Upper lobe of right lung (tissue), 1 donor: ENCODE measurements at regions not wholly inside any gene's neighbourhood (a gene's known extent, or its start where the extent isn't known, plus 50 kb on each side); places are given as distances from the start of the nearest gene placed in this dataset.

ENCODE experiments used
- ATAC-seq: fragments of 200-7000 bp; cut with Tn5 transposase; one replicate; pipeline ENCODE4 v1.9.1; 2020; ENCODE audit warnings: mild to moderate bottlenecking, moderate library complexity
- DNase-seq: peaks from one replicate; pipeline ENCODE4 v3.0.0-alpha.2; 2020
- H3K27ac ChIP-seq: fragments of 200-600 bp; one replicate; pipeline ENCODE4 v1.8.0; 2022
- H3K27me3 ChIP-seq: fragments of 200-600 bp; one replicate; pipeline ENCODE4 v1.8.0; 2022; ENCODE audit warnings: mild to moderate bottlenecking
- H3K36me3 ChIP-seq: fragments of 200-600 bp; one replicate; pipeline ENCODE4 v1.8.0; 2022
- H3K4me1 ChIP-seq: fragments of 200-600 bp; one replicate; pipeline ENCODE4 v1.8.0; 2022
- H3K4me3 ChIP-seq: fragments of 200-600 bp; one replicate; pipeline ENCODE4 v1.8.0; 2022; ENCODE audit warnings: mild to moderate bottlenecking
- H3K9me3 ChIP-seq: fragments of 200-600 bp; one replicate; pipeline ENCODE4 v1.8.0; 2022
- intact Hi-C: fragments of 100-400 bp; cut with DNase I; formaldehyde crosslinking; loops from one replicate; pipeline ENCODE4 v1.11.0; 2022
- TF ChIP-seq, protein P1 (sequence below): fragments of 200-600 bp; IDR thresholded peaks from one replicate; pipeline ENCODE4 v1.8.0; 2022; ENCODE audit warnings: antibody characterized with exemption
- donor health status: DM: no; HTN: yes; CAD: no; lungs with severe emphysema.

DNA sequence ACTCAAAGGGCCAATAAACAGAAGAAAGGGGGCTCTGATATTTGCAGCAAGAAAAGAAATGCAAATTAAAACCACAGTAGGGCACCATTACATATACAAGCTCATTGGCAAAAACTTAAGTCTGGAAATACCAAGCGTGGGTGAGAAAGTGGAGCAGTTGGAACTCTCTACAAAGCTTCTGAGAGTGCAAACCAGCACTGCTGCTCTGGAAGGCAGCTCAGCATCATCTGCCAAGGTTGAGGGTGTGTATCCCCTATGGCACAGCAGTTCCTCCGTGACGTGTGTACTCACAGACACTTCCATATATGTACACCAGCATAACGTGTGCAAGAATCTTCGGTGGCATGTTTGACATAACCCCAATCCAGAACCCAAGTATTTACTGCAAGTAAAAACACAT lies 271.0 kb upstream of the ATP10A start:
- ATAC-seq (no peak), DNase-seq (no peak)
- TF ChIP-seq, protein P1, sequence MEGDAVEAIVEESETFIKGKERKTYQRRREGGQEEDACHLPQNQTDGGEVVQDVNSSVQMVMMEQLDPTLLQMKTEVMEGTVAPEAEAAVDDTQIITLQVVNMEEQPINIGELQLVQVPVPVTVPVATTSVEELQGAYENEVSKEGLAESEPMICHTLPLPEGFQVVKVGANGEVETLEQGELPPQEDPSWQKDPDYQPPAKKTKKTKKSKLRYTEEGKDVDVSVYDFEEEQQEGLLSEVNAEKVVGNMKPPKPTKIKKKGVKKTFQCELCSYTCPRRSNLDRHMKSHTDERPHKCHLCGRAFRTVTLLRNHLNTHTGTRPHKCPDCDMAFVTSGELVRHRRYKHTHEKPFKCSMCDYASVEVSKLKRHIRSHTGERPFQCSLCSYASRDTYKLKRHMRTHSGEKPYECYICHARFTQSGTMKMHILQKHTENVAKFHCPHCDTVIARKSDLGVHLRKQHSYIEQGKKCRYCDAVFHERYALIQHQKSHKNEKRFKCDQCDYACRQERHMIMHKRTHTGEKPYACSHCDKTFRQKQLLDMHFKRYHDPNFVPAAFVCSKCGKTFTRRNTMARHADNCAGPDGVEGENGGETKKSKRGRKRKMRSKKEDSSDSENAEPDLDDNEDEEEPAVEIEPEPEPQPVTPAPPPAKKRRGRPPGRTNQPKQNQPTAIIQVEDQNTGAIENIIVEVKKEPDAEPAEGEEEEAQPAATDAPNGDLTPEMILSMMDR = no peak
- intact Hi-C loops = no loop called here
- Histone ChIP-seq H3K27ac (no peak overlapping the region), H3K27me3 (peaks cover 10% of the 10 kb centered on the region), H3K4me3 (no peak overlapping the region), H3K4me1 (no peaks in the 10 kb centered on the region), H3K36me3 (no peaks in the 10 kb centered on the region), H3K9me3 (no peaks in the 10 kb centered on the region)

DNA sequence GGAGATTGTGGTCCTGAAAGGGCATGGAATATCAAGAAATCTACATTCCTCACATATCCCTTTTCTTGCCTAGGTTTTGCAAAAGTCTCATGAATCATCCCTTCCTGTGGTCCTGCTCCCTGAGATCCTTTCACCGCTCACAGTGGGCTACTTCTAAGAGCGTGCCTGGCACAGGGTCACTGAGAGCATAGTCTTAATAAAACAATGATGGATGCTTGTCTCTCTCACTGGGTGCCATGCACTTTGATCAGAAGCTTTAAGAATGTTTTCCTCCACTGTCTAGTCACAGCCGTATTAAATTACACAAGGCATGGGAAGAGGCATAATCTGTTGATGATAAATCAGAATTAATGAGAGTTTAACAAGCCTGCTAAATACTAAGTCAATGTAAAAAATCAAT lies 269.7 kb upstream of the ATP10A start:
- no peak overlapping the region for H3K4me3 ChIP-seq
- DNase-seq (no peak), ATAC-seq (no peak)
- H3K36me3 ChIP-seq = no peaks in the 10 kb centered on the region
- H3K4me1 ChIP-seq = no peaks in the 10 kb centered on the region
- H3K9me3 ChIP-seq = no peaks in the 10 kb centered on the region
- TF ChIP-seq, protein P1 = no peak
- intact Hi-C loops = no loop called here
- H3K27ac ChIP-seq = no peak overlapping the region
- H3K27me3 ChIP-seq = peaks cover 10% of the 10 kb centered on the region

DNA sequence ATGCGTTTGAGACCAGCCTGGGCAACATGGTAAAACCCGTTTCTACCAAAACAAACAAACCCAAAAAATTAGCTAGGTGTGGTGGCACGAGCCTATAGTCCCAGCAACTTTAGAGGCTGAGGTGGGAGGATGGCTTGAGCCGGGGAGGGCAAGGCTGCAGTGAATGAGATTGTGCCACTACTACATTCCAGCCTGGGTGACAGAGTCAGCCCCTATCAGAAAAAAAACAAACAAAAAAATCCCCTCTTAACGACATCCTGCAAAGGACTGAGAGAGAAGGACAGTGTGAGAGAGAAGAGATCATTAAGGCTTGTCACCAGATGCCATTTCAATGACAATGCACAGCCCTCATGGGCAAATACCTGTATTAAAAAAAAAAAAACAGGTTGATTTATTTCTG lies 266.7 kb upstream of the ATP10A start:
- DNase-seq = no peak
- TF ChIP-seq, protein P1 = no peak
- Histone ChIP-seq H3K9me3 (no peaks in the 10 kb centered on the region), H3K36me3 (no peaks in the 10 kb centered on the region), H3K27ac (no peak overlapping the region), H3K4me3 (no peak overlapping the region), H3K27me3 (peaks cover 10% of the 10 kb centered on the region), H3K4me1 (no peaks in the 10 kb centered on the region)
- intact Hi-C loops = no loop called here
- ATAC-seq = no peak

DNA sequence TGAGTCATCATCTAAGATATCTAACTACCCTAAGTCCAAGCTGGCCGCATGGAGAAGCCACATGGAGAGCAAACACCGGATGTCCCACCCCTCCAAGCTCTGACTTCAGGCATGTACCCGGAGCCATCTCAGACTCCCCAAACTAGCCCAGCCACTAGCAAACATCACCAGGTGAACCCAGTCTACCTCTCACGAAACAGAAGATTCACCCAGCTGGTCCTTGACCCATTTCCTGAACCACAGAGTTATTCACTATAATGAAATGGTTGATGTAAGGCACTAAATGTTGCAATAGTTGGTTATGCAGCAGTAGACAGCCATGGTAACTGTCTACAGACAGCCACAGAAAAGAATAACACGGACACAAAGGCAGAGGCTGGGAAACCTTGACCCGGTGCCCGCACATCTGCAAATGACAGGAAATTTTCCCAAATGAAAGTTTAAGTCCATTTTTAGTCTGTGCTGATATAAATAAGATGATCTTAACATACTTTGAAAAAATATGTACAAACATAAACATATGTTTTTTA lies 265.5 kb upstream of the ATP10A start:
- H3K27me3 ChIP-seq = peaks cover 4% of the 10 kb centered on the region
- no peak overlapping the region for H3K27ac ChIP-seq
- ATAC-seq (no peak), DNase-seq (no peak)
- intact Hi-C loops = no loop called here
- no peak overlapping the region for H3K4me3 ChIP-seq
- TF ChIP-seq, protein P1 = no peak
- H3K4me1 ChIP-seq = no peaks in the 10 kb centered on the region
- H3K36me3 ChIP-seq = no peaks in the 10 kb centered on the region
- no peaks in the 10 kb centered on the region for H3K9me3 ChIP-seq

DNA sequence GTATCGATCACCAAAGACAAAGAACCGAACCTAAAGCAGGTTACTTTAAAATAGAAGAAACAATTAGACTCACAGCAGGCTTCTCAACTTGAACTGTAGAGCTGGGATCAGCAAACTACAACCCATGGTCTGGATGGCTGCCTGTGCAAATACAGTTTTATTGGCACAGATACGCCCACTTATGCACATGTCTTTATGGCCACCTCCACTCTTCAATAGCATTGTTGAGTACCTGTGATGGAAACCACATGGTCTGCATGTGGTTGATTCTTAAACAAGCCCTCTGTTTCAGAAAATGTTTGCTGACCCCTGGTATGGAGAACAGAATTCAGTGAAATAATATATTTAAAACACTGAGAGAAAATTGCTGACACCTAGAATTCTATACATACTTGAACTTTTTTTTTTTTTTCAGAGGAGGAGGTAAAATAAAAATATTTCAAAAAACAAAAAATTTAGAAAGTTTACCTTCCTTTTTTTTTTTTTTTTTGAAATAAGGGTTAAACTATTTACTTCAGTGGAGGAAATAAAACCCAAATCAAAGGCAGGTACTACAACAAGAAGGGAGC lies 263.8 kb upstream of the ATP10A start:
- Histone ChIP-seq H3K27ac (no peak overlapping the region), H3K4me3 (no peak overlapping the region), H3K36me3 (no peaks in the 10 kb centered on the region), H3K27me3 (peaks cover 4% of the 10 kb centered on the region), H3K4me1 (no peaks in the 10 kb centered on the region), H3K9me3 (no peaks in the 10 kb centered on the region)
- intact Hi-C loops = no loop called here
- no peak for ATAC-seq
- TF ChIP-seq, protein P1 = no peak
- DNase-seq = no peak

DNA sequence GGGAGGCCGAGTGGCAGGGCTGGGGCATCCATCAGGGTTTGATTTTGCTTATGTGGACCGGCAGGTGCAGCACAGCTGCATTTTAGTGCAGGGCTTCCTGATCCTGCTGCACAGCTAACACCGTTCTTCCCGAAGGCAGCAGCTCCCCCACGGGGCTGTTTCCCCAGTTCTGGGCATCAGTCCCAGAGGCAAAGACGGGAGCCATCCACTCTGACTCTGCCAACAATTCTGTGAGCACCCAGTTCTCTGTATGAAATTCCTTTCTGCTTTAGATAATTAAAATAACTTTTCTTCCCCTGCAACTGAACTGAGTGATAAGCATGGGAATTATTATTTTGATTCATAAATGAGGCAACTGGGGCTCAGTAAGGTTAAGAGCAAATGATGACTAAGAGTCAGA lies 262.9 kb upstream of the ATP10A start:
- H3K4me1 ChIP-seq = no peaks in the 10 kb centered on the region
- intact Hi-C loops = no loop called here
- no peak overlapping the region for H3K4me3 ChIP-seq
- no peak overlapping the region for H3K27ac ChIP-seq
- DNase-seq (no peak), ATAC-seq (peak; percentile 23)
- H3K9me3 ChIP-seq = no peaks in the 10 kb centered on the region
- no peaks in the 10 kb centered on the region for H3K36me3 ChIP-seq
- TF ChIP-seq, protein P1 = no peak
- peaks cover 4% of the 10 kb centered on the region for H3K27me3 ChIP-seq
